GM21737 (cell line): ENCODE measurements at regions not wholly inside any gene's neighbourhood (a gene's known extent, or its start where the extent isn't known, plus 50 kb on each side); places are given as distances from the start of the nearest gene placed in this dataset.
"Not testable (repeated sequence)": the region's sequence is repeated elsewhere in the genome, so short reads cannot be mapped to it uniquely, and the experiment has no call there.

ENCODE experiments used
- ATAC-seq: cut with Tn5 transposase; IDR thresholded peaks from one replicate; pipeline ENCODE4 v1.9.1; 2021; ENCODE audit warnings: mild to moderate bottlenecking, moderate library complexity; ENCODE audit not compliant: unreplicated experiment

GRCh38 chr1:66455446-66455845 lies 78.5 kb upstream of the SGIP1 start:
- ATAC-seq = no peak

- no peak for ATAC-seq
These were observed 73.2 kb upstream of the SGIP1 start for GRCh38 chr1:66460776-66461175.

- ATAC-seq = no peak
These were observed 71.6 kb upstream of the SGIP1 start for GRCh38 chr1:66462313-66462712.

- ATAC-seq = no peak
These were observed 69.6 kb upstream of the SGIP1 start for GRCh38 chr1:66464351-66464750.

- ATAC-seq = no peak
These were observed 69.2 kb upstream of the SGIP1 start for GRCh38 chr1:66464802-66465201.

- ATAC-seq = not testable (repeated sequence)
These were observed 67.3 kb upstream of the SGIP1 start for GRCh38 chr1:66466695-66467094.

GRCh38 chr1:66468722-66469121 lies 65.2 kb upstream of the SGIP1 start:
- ATAC-seq = no peak

- no peak for ATAC-seq
These were observed 58.0 kb upstream of the SGIP1 start for GRCh38 chr1:66475940-66476339.

- ATAC-seq = no peak
These were observed 57.2 kb upstream of the SGIP1 start for GRCh38 chr1:66476774-66477173.

- no peak for ATAC-seq
These were observed 55.8 kb upstream of the SGIP1 start for GRCh38 chr1:66478116-66478515.

GRCh38 chr1:66480162-66480561 lies 53.8 kb upstream of the SGIP1 start:
- ATAC-seq = no peak

- ATAC-seq = not testable (repeated sequence)
These were observed 52.7 kb upstream of the SGIP1 start for GRCh38 chr1:66481215-66481614.
